DOHH2 (cell line): ENCODE measurements at regions not wholly inside any gene's neighbourhood (a gene's known extent, or its start where the extent isn't known, plus 50 kb on each side); places are given as distances from the start of the nearest gene placed in this dataset.

ENCODE experiments used
- CTCF ChIP-seq: fragments of 200-600 bp; sonication (generic); IDR thresholded peaks from one replicate; pipeline ENCODE4 v1.5.1; 2014; ENCODE audit warnings: antibody characterized with exemption, mild to moderate bottlenecking, low read depth, low read length; ENCODE audit not compliant: poor library complexity, severe bottlenecking
- EZH2phosphoT487 ChIP-seq: fragments of 200-600 bp; sonication (generic); IDR thresholded peaks from 2 replicates; pipeline ENCODE4 v1.6.1; 2017; ENCODE audit warnings: borderline replicate concordance, mild to moderate bottlenecking, antibody characterized with exemption, low read length, moderate library complexity, mixed read lengths

- no peak for TF ChIP-seq CTCF
- TF ChIP-seq EZH2phosphoT487, result no peak
Measured at GRCh38 chr4:38566806-38567398, 97.1 kb upstream of the KLF3 start.
